ENCODE measurements at regions not wholly inside any gene's neighbourhood (a gene's known extent, or its start where the extent isn't known, plus 50 kb on each side); places are given as distances from the start of the nearest gene placed in this dataset.
"Not testable (repeated sequence)": the region's sequence is repeated elsewhere in the genome, so short reads cannot be mapped to it uniquely, and the experiment has no call there.

DNA sequence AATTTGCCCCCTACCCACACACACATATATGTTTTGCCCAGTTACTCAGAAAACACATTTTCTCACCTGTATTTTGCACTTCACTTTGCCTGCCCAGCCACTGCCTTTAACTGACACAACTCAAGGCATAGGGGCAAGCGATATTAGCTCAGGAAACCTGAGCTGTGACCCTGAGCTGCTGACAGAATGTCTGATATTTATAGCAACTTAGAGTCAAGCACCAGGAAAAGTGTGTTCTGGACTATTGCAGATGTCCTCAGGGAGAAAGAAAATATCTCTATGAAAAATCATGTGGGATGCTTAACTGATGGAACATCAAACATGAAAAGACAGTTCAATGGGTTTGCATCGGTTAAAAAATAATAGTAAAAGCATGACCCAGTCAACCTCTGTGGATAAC is 63.9 kb upstream of the SLC35C1 start:
- 73 to 82% methylated on average over 2 of the region's 2 CpGs for WGBS, 2 donors
- H3K4me3 ChIP-seq, result no peak overlapping the region
- no peaks in the 10 kb centered on the region for H3K9me3 ChIP-seq
- no peak for TF ChIP-seq CTCF (IDR thresholded peaks at IDR 0.05)
- TF ChIP-seq POLR2A (IDR thresholded peaks at IDR 0.05), result no peak
- H3K4me1 ChIP-seq, result peaks cover 7% of the 10 kb centered on the region
- H3K27ac ChIP-seq, result no peak overlapping the region
- intact Hi-C loops (cut with DNase I; ENCODE audit: low total_unique reads), result no loop called here
- H3K36me3 ChIP-seq (ENCODE audit: low read depth, missing control alignments), result no peaks in the 10 kb centered on the region
- H3K27me3 ChIP-seq, result no peaks in the 10 kb centered on the region
- no peak for DNase-seq

DNA sequence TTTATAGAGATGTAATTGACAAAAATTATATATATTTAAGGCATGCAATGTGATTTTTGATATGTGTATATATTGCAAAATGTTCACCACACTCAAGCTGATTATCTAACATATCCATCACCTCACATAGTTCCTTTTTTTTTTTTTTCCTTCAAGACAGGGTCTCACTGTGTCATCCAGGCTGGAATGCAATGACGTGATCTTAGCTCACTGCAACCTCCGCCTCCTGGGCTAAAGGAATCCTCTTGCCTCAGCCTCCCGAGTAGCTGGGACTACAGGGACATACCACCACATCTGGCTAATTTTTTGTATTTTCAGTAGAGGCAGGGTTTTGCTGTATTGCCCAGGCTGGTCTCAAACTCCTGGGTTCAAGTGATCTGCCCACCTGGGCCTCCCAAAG is 65.1 kb upstream of the SLC35C1 start:
- intact Hi-C loops (cut with DNase I; ENCODE audit: low total_unique reads), result no loop called here
- Histone ChIP-seq H3K4me3 (no peak overlapping the region), H3K4me1 (no peaks in the 10 kb centered on the region), H3K27ac (no peak overlapping the region), H3K36me3 (ENCODE audit: low read depth, missing control alignments) (no peaks in the 10 kb centered on the region), H3K9me3 (no peaks in the 10 kb centered on the region), H3K27me3 (no peaks in the 10 kb centered on the region)
- 83% methylated on average over 3 of the region's 3 CpGs for WGBS, 2 donors
- no peak for DNase-seq
- TF ChIP-seq CTCF (IDR thresholded peaks at IDR 0.05) (no peak), POLR2A (IDR thresholded peaks at IDR 0.05) (no peak)

GRCh38 chr11:45739071-45739470 is 65.9 kb upstream of the SLC35C1 start:
- H3K27me3 ChIP-seq; H3K36me3 ChIP-seq (ENCODE audit: low read depth, missing control alignments); H3K4me1 ChIP-seq; H3K9me3 ChIP-seq; DNase-seq; H3K4me3 ChIP-seq; H3K27ac ChIP-seq; intact Hi-C loops (cut with DNase I; ENCODE audit: low total_unique reads): not testable (repeated sequence)
- 84 to 87% methylated on average over 16 to 19 of the region's 22 CpGs for WGBS, 2 donors

GRCh38 chr11:45738194-45738593 is 66.8 kb upstream of the SLC35C1 start:
- H3K36me3 ChIP-seq (ENCODE audit: low read depth, missing control alignments); H3K27ac ChIP-seq; H3K4me3 ChIP-seq; H3K27me3 ChIP-seq; H3K4me1 ChIP-seq; DNase-seq; intact Hi-C loops (cut with DNase I; ENCODE audit: low total_unique reads); H3K9me3 ChIP-seq: not testable (repeated sequence)
- no CpG with 5 or more reads among the region's 37 CpGs for WGBS, 2 donors

- intact Hi-C loops (cut with DNase I; ENCODE audit: low total_unique reads), result no loop called here
- no peak for DNase-seq
- H3K36me3 ChIP-seq (ENCODE audit: low read depth, missing control alignments), result no peaks in the 10 kb centered on the region
- WGBS, 2 donors, result 60 to 80% methylated on average over 4 of the region's 4 CpGs
- no peaks in the 10 kb centered on the region for H3K27me3 ChIP-seq
- no peaks in the 10 kb centered on the region for H3K4me1 ChIP-seq
- H3K27ac ChIP-seq, result no peak overlapping the region
- H3K9me3 ChIP-seq, result no peaks in the 10 kb centered on the region
- H3K4me3 ChIP-seq, result no peak overlapping the region
- no peak for TF ChIP-seq POLR2A (IDR thresholded peaks at IDR 0.05)
- TF ChIP-seq CTCF (IDR thresholded peaks at IDR 0.05), result no peak
Observed at GRCh38 chr11:45737056-45737455, 67.9 kb upstream of the SLC35C1 start.

- H3K9me3 ChIP-seq, result no peaks in the 10 kb centered on the region
- no peaks in the 10 kb centered on the region for H3K4me1 ChIP-seq
- intact Hi-C loops (cut with DNase I; ENCODE audit: low total_unique reads), result no loop called here
- no peak for DNase-seq
- no peaks in the 10 kb centered on the region for H3K27me3 ChIP-seq
- H3K4me3 ChIP-seq, result no peak overlapping the region
- H3K36me3 ChIP-seq (ENCODE audit: low read depth, missing control alignments), result no peaks in the 10 kb centered on the region
- WGBS, 2 donors, result 89 to 91% methylated on average over 2 of the region's 2 CpGs
- no peak for TF ChIP-seq POLR2A (IDR thresholded peaks at IDR 0.05)
- no peak for TF ChIP-seq CTCF (IDR thresholded peaks at IDR 0.05)
- no peak overlapping the region for H3K27ac ChIP-seq
Observed at GRCh38 chr11:45736424-45736823, 68.5 kb upstream of the SLC35C1 start.

Data from testis (tissue), 2 donors.